GM12878 (cell line): ENCODE measurements at regions not wholly inside any gene's neighbourhood (a gene's known extent, or its start where the extent isn't known, plus 50 kb on each side); places are given as distances from the start of the nearest gene placed in this dataset.

ENCODE experiments used
- ATAC-seq: fragments of 200-7000 bp; cut with Tn5 transposase; 3 replicates; pipeline ENCODE4 v1.9.1; 2020; ENCODE audit warnings: mild to moderate bottlenecking, moderate library complexity
- BruUV-seq: library from RNA; stranded (reverse); fragments of 400-500 nt; replicated peaks from 2 replicates; lab custom pipeline; 2021; lab: Mats Ljungman, UMichigan
- CTCF ChIA-PET: fragments of 300-600 bp; sonication (Branson Sonifier 250); formaldehyde crosslinking; extraction: SDS; loops from one replicate; lab custom pipeline; 2021; ENCODE audit warnings: inconsistent platforms; lab: Yijun Ruan, JAX
- POLR2A ChIA-PET: fragments of 350-600 bp; formaldehyde crosslinking; extraction: SDS; loops from one replicate; lab custom pipeline; 2021; ENCODE audit warnings: inconsistent platforms; lab: Charles Lee
- RAD21 ChIA-PET: fragments of 300-600 bp; sonication (Branson Sonifier 250); formaldehyde crosslinking; loops from one replicate; lab custom pipeline; 2023; ENCODE audit warnings: antibody characterized with exemption; ENCODE audit not compliant: unreplicated experiment; lab: Charles Lee
- SMC1A ChIA-PET: fragments of 300-600 bp; sonication (Branson Sonifier 250); formaldehyde crosslinking; loops from one replicate; lab custom pipeline; 2023; ENCODE audit not compliant: unreplicated experiment, uncharacterized antibody; lab: Charles Lee
- DNase-seq: peaks from one replicate; pipeline ENCODE4 v3.0.0-alpha.2; 2011; ENCODE audit warnings: low read depth, low spot score
- FAIRE-seq: peaks from 3 replicates; lab custom pipeline; 2011; peaks lifted over from hg19 to GRCh38; lab: Jason Lieb, UNC
- H2AFZ ChIP-seq: 2 replicates; pipeline ENCODE4 v1.6.0; 2011; ENCODE audit warnings: low read depth, low read length, control low read depth; ENCODE audit not compliant: control insufficient read depth
- H3K27ac ChIP-seq: 2 replicates; pipeline ENCODE4 v1.5.1; 2011; ENCODE audit warnings: control low read depth; ENCODE audit not compliant: control insufficient read depth, insufficient read depth
- H3K27me3 ChIP-seq, 2 experiments: replicated peaks in 1 of 2; 2 replicates each; pipeline versions ENCODE4 v1.6.0 to v1.6.1; 2011; ENCODE audit warnings: low read length in 1 of 2; ENCODE audit not compliant: control insufficient read depth in 2 of 2, insufficient read depth in 2 of 2
- H3K36me3 ChIP-seq, 2 experiments: 2 replicates each; pipeline ENCODE4 v1.5.1; 2011; ENCODE audit warnings: low read length in 1 of 2; ENCODE audit not compliant: control insufficient read depth in 2 of 2, insufficient read depth in 2 of 2
- H3K4me1 ChIP-seq: 2 replicates; pipeline ENCODE4 v1.6.1; 2011; ENCODE audit warnings: mild to moderate bottlenecking, low read length, moderate library complexity, mixed read lengths; ENCODE audit not compliant: control insufficient read depth, insufficient read depth
- H3K4me2 ChIP-seq: 2 replicates; pipeline ENCODE4 v1.6.0; 2011; ENCODE audit warnings: control low read depth; ENCODE audit not compliant: control insufficient read depth, insufficient read depth
- H3K4me3 ChIP-seq: fragments of 200-600 bp; sonication (generic); 2 replicates; pipeline ENCODE4 v1.5.1; 2016
- H3K79me2 ChIP-seq: 2 replicates; pipeline ENCODE4 v1.6.0; 2011; ENCODE audit warnings: low read length; ENCODE audit not compliant: control insufficient read depth, insufficient read depth
- H3K9ac ChIP-seq: 2 replicates; pipeline ENCODE4 v1.8.0; 2011; ENCODE audit warnings: low read length, control low read depth, mixed read lengths; ENCODE audit not compliant: control insufficient read depth, insufficient read depth
- H3K9me3 ChIP-seq: replicated peaks from 3 replicates; pipeline ENCODE4 v1.5.1; 2011; ENCODE audit warnings: mild to moderate bottlenecking, low read length; ENCODE audit not compliant: control insufficient read depth, insufficient read depth
- H4K20me1 ChIP-seq: 2 replicates; pipeline ENCODE4 v1.6.0; 2011; ENCODE audit not compliant: control insufficient read depth, insufficient read depth
- CEBPZ ChIP-seq: fragments of 150-350 bp; IDR thresholded peaks from 2 replicates; pipeline ENCODE4 v1.6.1; 2016; ENCODE audit warnings: low read depth, low read length
- ESRRA ChIP-seq: IDR thresholded peaks from 2 replicates; pipeline ENCODE4 v1.6.1; 2012; ENCODE audit warnings: mild to moderate bottlenecking, low read length, improper control_type of control experiment
- NBN ChIP-seq: fragments of 450-650 bp; IDR thresholded peaks from 2 replicates; pipeline ENCODE4 v1.6.1; 2016
- NR2C2 ChIP-seq: IDR thresholded peaks from 2 replicates; pipeline ENCODE4 v1.6.1; 2011; ENCODE audit warnings: borderline replicate concordance, low read depth; ENCODE audit not compliant: control insufficient read depth, insufficient read length
- NRF1 ChIP-seq: conservative IDR thresholded peaks from 2 replicates; pipeline ENCODE4 v1.6.1; 2011; ENCODE audit warnings: mild to moderate bottlenecking, low read depth, low read length, improper control_type of control experiment
- RELA ChIP-seq: fragments of 450-650 bp; IDR thresholded peaks from 2 replicates; pipeline ENCODE4 v1.8.0; 2014; ENCODE audit warnings: borderline replicate concordance; ENCODE audit not compliant: partially characterized antibody
- USF2 ChIP-seq: IDR thresholded peaks from 2 replicates; pipeline ENCODE4 v1.6.1; 2011; ENCODE audit warnings: low read depth, low read length, improper control_type of control experiment, borderline replicate concordance
- ZBTB11 ChIP-seq: fragments of 450-650 bp; formaldehyde crosslinking; IDR thresholded peaks from 2 replicates; pipeline ENCODE4 v1.5.0; 2022; ENCODE audit warnings: mild to moderate bottlenecking, missing genetic modification characterization
- ZNF592 ChIP-seq: fragments of 450-650 bp; IDR thresholded peaks from 2 replicates; pipeline ENCODE4 v1.6.1; 2017; ENCODE audit warnings: mild to moderate bottlenecking, moderate library complexity
- WGBS: methylation state at CpG from one replicate; pipeline ENCODE4 v1.1.6; 2016; ENCODE audit warnings: low lambda C conversion rate; ENCODE audit not compliant: insufficient replicate concordance, insufficient coverage; ENCODE audit errors: missing lambda C conversion rate; 5-methylcytosine and 5-hydroxymethylcytosine counted together
- in situ Hi-C: fragments of 300-500 bp; cut with MboI; formaldehyde crosslinking; loops from 9 replicates; pipeline ENCODE4 v1.14.3; 2018; ENCODE audit warnings: mixed read lengths
- intact Hi-C: fragments of 100-400 bp; cut with micrococcal nuclease; formaldehyde crosslinking; loops from one replicate; pipeline ENCODE4 v1.14.2; 2022; ENCODE audit not compliant: unreplicated experiment

- no peak for TF ChIP-seq CEBPZ
- TF ChIP-seq, all 136 proteins: peak for 0
Measured at GRCh38 chr11:35063488-35063931, 75.5 kb upstream of the CD44 start (continued).

GRCh38 chr11:35064114-35064800, 74.7 kb upstream of the CD44 start:
- FAIRE-seq: no peak
- in situ Hi-C loops (no loop called here), intact Hi-C loops (no loop called here)
- H3K4me1 ChIP-seq: peaks cover 14% of the 10 kb centered on the region
- no peak overlapping the region for H2AFZ ChIP-seq
- ChIA-PET RAD21 (no interaction called here), POLR2A (interaction anchor here (0.8 to 1.3 kb wide), 3 partner anchors 13 to 75 kb away, joined by 3 read pairs; partner anchors contain the start of gene CD44), CTCF (interaction anchor here (0.5 to 1.6 kb wide), 2 partner anchors 51 to 84 kb away, joined by 3 to 4 read pairs; no protein-coding TSS in a partner anchor), SMC1A (interaction anchor here (0.8 to 6.7 kb wide), 12 partner anchors 12 to 141 kb away, joined by 3 to 38 read pairs (median 4); no protein-coding TSS in a partner anchor)
- ATAC-seq: no peak
- H3K9ac ChIP-seq: no peak overlapping the region
- H3K4me3 ChIP-seq: no peak overlapping the region
- DNase-seq: no peak
- H3K27me3 ChIP-seq: no peaks in the 10 kb centered on the region
- H3K36me3 ChIP-seq: no peaks in the 10 kb centered on the region
- H3K4me2 ChIP-seq: no peak overlapping the region
- H3K27ac ChIP-seq: no peak overlapping the region
- BruUV-seq: no TSS peak
- H3K79me2 ChIP-seq: no peaks in the 10 kb centered on the region
- WGBS: 85% methylated on average over 8 of the region's 8 CpGs
- no peaks in the 10 kb centered on the region for H4K20me1 ChIP-seq
- peaks cover 5% of the 10 kb centered on the region; the same call in 2 of the 3 replicates for H3K9me3 ChIP-seq
- TF ChIP-seq NRF1 (no peak), NBN (no peak), RELA (no peak), ESRRA (no peak), NR2C2 (no peak), ZBTB11 (CRISPR knock-in tag) (no peak), USF2 (no peak), ZNF592 (no peak)
